ENCODE measurements at regions not wholly inside any gene's neighbourhood (a gene's known extent, or its start where the extent isn't known, plus 50 kb on each side); places are given as distances from the start of the nearest gene placed in this dataset.

DNA sequence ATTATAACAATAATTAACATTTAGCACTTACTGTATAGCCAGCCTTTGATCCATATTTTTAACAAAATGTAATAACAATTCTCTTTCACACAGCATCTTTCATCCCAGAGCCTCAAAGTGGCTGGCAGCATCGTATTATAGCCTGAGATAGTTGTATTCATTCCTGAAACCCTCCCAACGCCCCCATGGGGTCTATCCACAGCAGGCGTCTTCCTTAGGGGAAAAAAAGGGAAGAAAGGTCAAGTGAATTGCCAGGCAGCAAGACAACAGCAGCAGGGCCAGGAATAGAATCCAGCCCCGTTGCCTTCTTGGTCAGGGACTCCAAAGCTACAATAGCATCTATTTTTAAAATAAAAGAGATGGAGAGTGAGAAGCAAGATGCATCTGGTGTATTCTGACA lies 424.4 kb upstream of the ID2 start:
- no peak for TF ChIP-seq EZH2 (IDR thresholded peaks at IDR 0.05; ENCODE audit: insufficient read depth, poor library complexity, severe bottlenecking)
- no peak for TF ChIP-seq EZH2phosphoT487 (IDR thresholded peaks at IDR 0.05; ENCODE audit: insufficient read depth, low read depth)

All from GM23248 (cell line).